PC-3 (cell line): ENCODE measurements at regions not wholly inside any gene's neighbourhood (a gene's known extent, or its start where the extent isn't known, plus 50 kb on each side); places are given as distances from the start of the nearest gene placed in this dataset.

Experiments
- CTCF ChIP-seq: fragments of 300-600 bp; sonication (generic); conservative IDR thresholded peaks from 2 replicates; pipeline ENCODE4 v1.5.1; 2017; ENCODE audit warnings: antibody characterized with exemption, low read depth, mild to moderate bottlenecking, low read length
- EZH2 ChIP-seq: fragments of 300-600 bp; sonication (generic); IDR thresholded peaks from one replicate; pipeline ENCODE4 v1.6.1; 2017; ENCODE audit warnings: antibody characterized with exemption, mild to moderate bottlenecking, low read length; ENCODE audit not compliant: unreplicated experiment
- EZH2phosphoT487 ChIP-seq: fragments of 300-600 bp; sonication (generic); IDR thresholded peaks from 2 replicates; pipeline ENCODE4 v1.6.1; 2018; ENCODE audit warnings: mild to moderate bottlenecking, antibody characterized with exemption, low read length, borderline replicate concordance

- TF ChIP-seq CTCF (no peak), EZH2phosphoT487 (no peak), EZH2 (no peak)
These were observed 85.9 kb upstream of the C2CD4B start for GRCh38 chr15:62250978-62251377.
